Smooth muscle cell (in vitro differentiated cells): ENCODE measurements at regions not wholly inside any gene's neighbourhood (a gene's known extent, or its start where the extent isn't known, plus 50 kb on each side); places are given as distances from the start of the nearest gene placed in this dataset.

Experiments
- DNase-seq: peaks from one replicate; lab custom pipeline; 2025; ENCODE audit not compliant: unreplicated experiment; lab: John Stamatoyannopoulos, UW
- H2AFZ ChIP-seq: fragments of 200-600 bp; sonication (generic); 2 replicates; pipeline ENCODE4 v1.6.0; 2016; ENCODE audit warnings: antibody characterized with exemption, low read depth, mild to moderate bottlenecking
- H3F3A ChIP-seq: fragments of 200-600 bp; sonication (generic); 2 replicates; pipeline ENCODE4 v1.6.0; 2017; ENCODE audit warnings: antibody characterized with exemption, low read depth
- H3K27ac ChIP-seq: fragments of 200-600 bp; sonication (generic); 2 replicates; pipeline ENCODE4 v1.5.1; 2016; ENCODE audit warnings: low read depth, mild to moderate bottlenecking
- H3K27me3 ChIP-seq: fragments of 200-600 bp; sonication (generic); 2 replicates; pipeline ENCODE4 v1.6.1; 2016; ENCODE audit warnings: low read depth, mild to moderate bottlenecking
- H3K36me3 ChIP-seq: fragments of 200-600 bp; sonication (generic); 2 replicates; pipeline ENCODE4 v1.5.1; 2016; ENCODE audit warnings: low read depth
- H3K4me1 ChIP-seq: fragments of 200-600 bp; sonication (generic); 2 replicates; pipeline ENCODE4 v1.5.1; 2016; ENCODE audit warnings: low read depth
- H3K4me2 ChIP-seq: fragments of 200-600 bp; sonication (generic); 2 replicates; pipeline ENCODE4 v1.6.0; 2016; ENCODE audit warnings: mild to moderate bottlenecking
- H3K4me3 ChIP-seq: fragments of 200-600 bp; sonication (generic); 2 replicates; pipeline ENCODE4 v1.5.1; 2016; ENCODE audit warnings: mild to moderate bottlenecking
- H3K79me2 ChIP-seq: fragments of 200-600 bp; sonication (generic); 2 replicates; pipeline ENCODE4 v1.6.0; 2016; ENCODE audit warnings: low read depth, mild to moderate bottlenecking
- H3K9ac ChIP-seq: fragments of 200-600 bp; sonication (generic); 2 replicates; pipeline ENCODE4 v1.6.0; 2016; ENCODE audit warnings: low read depth
- H3K9me3 ChIP-seq: fragments of 200-600 bp; sonication (generic); replicated peaks from 2 replicates; pipeline ENCODE4 v1.5.1; 2016; ENCODE audit warnings: low read depth
- H4K20me1 ChIP-seq: fragments of 200-600 bp; sonication (generic); 2 replicates; pipeline ENCODE4 v1.6.0; 2016; ENCODE audit warnings: low read depth
- WGBS: methylation state at CpG from one replicate; pipeline ENCODE4 v1.1.7; 2016; ENCODE audit warnings: low lambda C conversion rate; 5-methylcytosine and 5-hydroxymethylcytosine counted together
- TF ChIP-seq, protein P1 (sequence below): fragments of 200-600 bp; sonication (generic); IDR thresholded peaks from 2 replicates; pipeline ENCODE4 v1.5.1; 2017; ENCODE audit warnings: borderline replicate concordance, mild to moderate bottlenecking, antibody characterized with exemption; ENCODE audit not compliant: insufficient read depth, poor library complexity, severe bottlenecking

DNA sequence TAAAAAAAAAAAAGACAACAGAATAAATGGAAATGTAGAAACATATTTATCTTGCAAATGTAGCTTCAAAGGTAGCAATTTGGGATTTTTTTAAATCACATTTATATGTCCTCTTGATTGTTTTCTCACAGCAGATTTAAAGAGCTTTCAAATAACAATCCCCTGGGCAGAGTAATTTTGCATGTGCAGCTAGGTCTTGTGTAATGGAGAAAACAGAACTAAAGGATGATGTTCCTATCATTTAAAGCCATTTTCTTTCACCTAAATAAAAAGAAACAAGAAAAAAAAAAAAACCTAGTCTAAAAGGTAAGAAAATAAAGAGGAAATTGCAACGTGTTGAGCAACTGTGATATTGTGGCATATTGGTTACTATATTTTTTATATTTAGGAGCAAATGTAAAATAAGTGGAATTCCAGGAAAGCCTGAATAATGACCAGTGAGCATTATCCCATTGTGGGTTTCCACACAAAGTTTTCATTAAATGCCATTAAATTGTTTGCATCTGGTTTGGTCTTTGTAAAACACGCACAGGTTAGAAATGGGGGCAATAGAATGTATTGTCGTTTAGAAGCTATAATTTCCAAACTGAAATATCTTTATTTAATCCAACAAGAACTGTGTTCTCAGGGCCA is 215.6 kb downstream of the SLC6A15 start:
- Histone ChIP-seq H2AFZ (no peak overlapping the region), H4K20me1 (no peaks in the 10 kb centered on the region), H3K27ac (no peak overlapping the region), H3K27me3 (no peaks in the 10 kb centered on the region), H3K4me3 (no peak overlapping the region), H3K4me2 (no peak overlapping the region), H3K36me3 (no peaks in the 10 kb centered on the region), H3K9me3 (no peaks in the 10 kb centered on the region), H3F3A (no peaks in the 10 kb centered on the region), H3K9ac (no peak overlapping the region), H3K79me2 (no peaks in the 10 kb centered on the region), H3K4me1 (no peaks in the 10 kb centered on the region)
- WGBS = 51% methylated on average over 3 of the region's 3 CpGs
- TF ChIP-seq, protein P1, sequence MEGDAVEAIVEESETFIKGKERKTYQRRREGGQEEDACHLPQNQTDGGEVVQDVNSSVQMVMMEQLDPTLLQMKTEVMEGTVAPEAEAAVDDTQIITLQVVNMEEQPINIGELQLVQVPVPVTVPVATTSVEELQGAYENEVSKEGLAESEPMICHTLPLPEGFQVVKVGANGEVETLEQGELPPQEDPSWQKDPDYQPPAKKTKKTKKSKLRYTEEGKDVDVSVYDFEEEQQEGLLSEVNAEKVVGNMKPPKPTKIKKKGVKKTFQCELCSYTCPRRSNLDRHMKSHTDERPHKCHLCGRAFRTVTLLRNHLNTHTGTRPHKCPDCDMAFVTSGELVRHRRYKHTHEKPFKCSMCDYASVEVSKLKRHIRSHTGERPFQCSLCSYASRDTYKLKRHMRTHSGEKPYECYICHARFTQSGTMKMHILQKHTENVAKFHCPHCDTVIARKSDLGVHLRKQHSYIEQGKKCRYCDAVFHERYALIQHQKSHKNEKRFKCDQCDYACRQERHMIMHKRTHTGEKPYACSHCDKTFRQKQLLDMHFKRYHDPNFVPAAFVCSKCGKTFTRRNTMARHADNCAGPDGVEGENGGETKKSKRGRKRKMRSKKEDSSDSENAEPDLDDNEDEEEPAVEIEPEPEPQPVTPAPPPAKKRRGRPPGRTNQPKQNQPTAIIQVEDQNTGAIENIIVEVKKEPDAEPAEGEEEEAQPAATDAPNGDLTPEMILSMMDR = no peak
- DNase-seq = no peak

DNA sequence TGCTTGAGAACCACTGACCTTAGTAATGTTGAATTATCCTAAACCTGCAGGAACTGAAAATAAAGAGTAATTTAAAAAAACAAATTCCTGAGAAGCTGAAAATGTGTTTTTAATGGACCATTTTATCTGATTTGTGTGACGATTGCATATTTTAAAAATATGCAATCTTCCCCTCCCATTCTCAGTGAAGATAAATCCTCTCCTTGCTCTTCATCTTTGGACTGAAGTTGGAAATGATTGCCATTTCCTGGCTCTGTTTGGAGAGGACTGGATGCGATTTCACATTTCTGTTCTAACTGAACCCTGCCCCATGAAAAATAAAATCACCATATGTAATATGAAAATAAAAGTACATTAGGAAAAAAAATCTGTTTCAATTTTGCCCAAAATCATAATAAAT is 216.3 kb downstream of the SLC6A15 start:
- Histone ChIP-seq H3K27me3 (no peaks in the 10 kb centered on the region), H2AFZ (no peak overlapping the region), H3K9me3 (no peaks in the 10 kb centered on the region), H3K9ac (no peak overlapping the region), H3K4me3 (no peak overlapping the region), H3F3A (no peaks in the 10 kb centered on the region), H3K36me3 (no peaks in the 10 kb centered on the region), H3K4me1 (no peaks in the 10 kb centered on the region), H3K27ac (no peak overlapping the region), H3K79me2 (no peaks in the 10 kb centered on the region), H4K20me1 (no peaks in the 10 kb centered on the region), H3K4me2 (no peak overlapping the region)
- 94% methylated on average over 2 of the region's 2 CpGs for WGBS
- DNase-seq = no peak
- TF ChIP-seq, protein P1 = no peak

DNA sequence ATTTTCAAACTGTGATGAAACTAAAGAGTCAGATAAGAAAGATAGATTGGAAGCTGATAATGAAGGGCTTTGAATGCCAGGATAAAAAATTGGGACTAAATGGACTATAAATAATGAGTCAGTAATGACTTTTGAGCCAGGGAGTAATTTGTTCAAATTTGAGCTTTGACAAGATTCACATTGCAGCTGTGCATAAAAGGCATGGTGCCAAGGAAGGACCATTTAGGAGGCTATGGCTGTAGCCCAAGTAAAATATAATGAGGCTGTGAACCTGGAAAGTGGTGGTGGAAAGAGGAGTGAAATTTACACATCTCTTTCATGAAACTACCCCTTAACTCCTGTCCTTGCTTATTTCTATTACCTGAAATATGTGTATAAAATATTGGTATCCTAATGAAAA is 218.5 kb downstream of the SLC6A15 start:
- Histone ChIP-seq H3K4me1 (no peaks in the 10 kb centered on the region), H3K27me3 (no peaks in the 10 kb centered on the region), H3K36me3 (no peaks in the 10 kb centered on the region), H3K4me2 (no peak overlapping the region), H3F3A (no peaks in the 10 kb centered on the region), H2AFZ (no peak overlapping the region), H4K20me1 (no peaks in the 10 kb centered on the region), H3K9ac (no peak overlapping the region), H3K79me2 (no peaks in the 10 kb centered on the region), H3K9me3 (no peaks in the 10 kb centered on the region), H3K4me3 (no peak overlapping the region), H3K27ac (no peak overlapping the region)
- DNase-seq = no peak
- TF ChIP-seq, protein P1 = no peak

DNA sequence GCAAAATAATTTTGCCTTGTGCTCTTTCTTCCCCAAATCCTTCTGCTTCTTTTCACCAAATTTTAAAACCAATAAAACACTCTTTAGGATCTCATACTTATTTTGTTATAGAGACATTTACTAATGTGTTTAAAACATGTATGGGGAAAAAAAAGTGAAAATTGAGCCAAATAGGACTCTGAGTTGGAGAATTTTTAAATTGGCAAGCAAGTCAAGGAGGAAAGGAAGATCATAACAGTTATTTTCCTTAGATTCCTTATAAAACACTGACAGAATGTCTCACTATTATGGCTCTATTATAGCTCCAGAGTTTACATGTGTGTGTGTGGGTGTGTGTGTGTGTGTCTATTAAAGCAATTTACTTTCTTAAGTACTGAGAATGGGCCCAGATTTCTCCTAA is 220.5 kb downstream of the SLC6A15 start:
- Histone ChIP-seq H3K4me1 (no peaks in the 10 kb centered on the region), H4K20me1 (no peaks in the 10 kb centered on the region), H3K4me3 (no peak overlapping the region), H3K36me3 (no peaks in the 10 kb centered on the region), H3K9me3 (no peaks in the 10 kb centered on the region), H3K4me2 (no peak overlapping the region), H3F3A (no peaks in the 10 kb centered on the region), H3K79me2 (no peaks in the 10 kb centered on the region), H3K27ac (no peak overlapping the region), H3K9ac (no peak overlapping the region), H2AFZ (no peak overlapping the region), H3K27me3 (no peaks in the 10 kb centered on the region)
- TF ChIP-seq, protein P1 = no peak
- no peak for DNase-seq
